GM12878 (cell line): ENCODE measurements at regions not wholly inside any gene's neighbourhood (a gene's known extent, or its start where the extent isn't known, plus 50 kb on each side); places are given as distances from the start of the nearest gene placed in this dataset.
"Not testable (repeated sequence)": the region's sequence is repeated elsewhere in the genome, so short reads cannot be mapped to it uniquely, and the experiment has no call there.

Experiments
- ATAC-seq: fragments of 200-7000 bp; cut with Tn5 transposase; 3 replicates; pipeline ENCODE4 v1.9.1; 2020; ENCODE audit warnings: mild to moderate bottlenecking, moderate library complexity
- BruUV-seq: library from RNA; stranded (reverse); fragments of 400-500 nt; replicated peaks from 2 replicates; lab custom pipeline; 2021; lab: Mats Ljungman, UMichigan
- CTCF ChIA-PET: fragments of 300-600 bp; sonication (Branson Sonifier 250); formaldehyde crosslinking; extraction: SDS; loops from one replicate; lab custom pipeline; 2021; ENCODE audit warnings: inconsistent platforms; lab: Yijun Ruan, JAX
- POLR2A ChIA-PET: fragments of 350-600 bp; formaldehyde crosslinking; extraction: SDS; loops from one replicate; lab custom pipeline; 2021; ENCODE audit warnings: inconsistent platforms; lab: Charles Lee
- RAD21 ChIA-PET: fragments of 300-600 bp; sonication (Branson Sonifier 250); formaldehyde crosslinking; loops from one replicate; lab custom pipeline; 2023; ENCODE audit warnings: antibody characterized with exemption; ENCODE audit not compliant: unreplicated experiment; lab: Charles Lee
- SMC1A ChIA-PET: fragments of 300-600 bp; sonication (Branson Sonifier 250); formaldehyde crosslinking; loops from one replicate; lab custom pipeline; 2023; ENCODE audit not compliant: unreplicated experiment, uncharacterized antibody; lab: Charles Lee
- DNase-seq: peaks from one replicate; pipeline ENCODE4 v3.0.0-alpha.2; 2011; ENCODE audit warnings: low read depth, low spot score
- FAIRE-seq: peaks from 3 replicates; lab custom pipeline; 2011; peaks lifted over from hg19 to GRCh38; lab: Jason Lieb, UNC
- H2AFZ ChIP-seq: 2 replicates; pipeline ENCODE4 v1.6.0; 2011; ENCODE audit warnings: low read depth, low read length, control low read depth; ENCODE audit not compliant: control insufficient read depth
- H3K27ac ChIP-seq: 2 replicates; pipeline ENCODE4 v1.5.1; 2011; ENCODE audit warnings: control low read depth; ENCODE audit not compliant: control insufficient read depth, insufficient read depth
- H3K27me3 ChIP-seq, 2 experiments: replicated peaks in 1 of 2; 2 replicates each; pipeline versions ENCODE4 v1.6.0 to v1.6.1; 2011; ENCODE audit warnings: low read length in 1 of 2; ENCODE audit not compliant: control insufficient read depth in 2 of 2, insufficient read depth in 2 of 2
- H3K36me3 ChIP-seq, 2 experiments: 2 replicates each; pipeline ENCODE4 v1.5.1; 2011; ENCODE audit warnings: low read length in 1 of 2; ENCODE audit not compliant: control insufficient read depth in 2 of 2, insufficient read depth in 2 of 2
- H3K4me1 ChIP-seq: 2 replicates; pipeline ENCODE4 v1.6.1; 2011; ENCODE audit warnings: mild to moderate bottlenecking, low read length, moderate library complexity, mixed read lengths; ENCODE audit not compliant: control insufficient read depth, insufficient read depth
- H3K4me2 ChIP-seq: 2 replicates; pipeline ENCODE4 v1.6.0; 2011; ENCODE audit warnings: control low read depth; ENCODE audit not compliant: control insufficient read depth, insufficient read depth
- H3K4me3 ChIP-seq: fragments of 200-600 bp; sonication (generic); 2 replicates; pipeline ENCODE4 v1.5.1; 2016
- H3K79me2 ChIP-seq: 2 replicates; pipeline ENCODE4 v1.6.0; 2011; ENCODE audit warnings: low read length; ENCODE audit not compliant: control insufficient read depth, insufficient read depth
- H3K9ac ChIP-seq: 2 replicates; pipeline ENCODE4 v1.8.0; 2011; ENCODE audit warnings: low read length, control low read depth, mixed read lengths; ENCODE audit not compliant: control insufficient read depth, insufficient read depth
- H3K9me3 ChIP-seq: replicated peaks from 3 replicates; pipeline ENCODE4 v1.5.1; 2011; ENCODE audit warnings: mild to moderate bottlenecking, low read length; ENCODE audit not compliant: control insufficient read depth, insufficient read depth
- H4K20me1 ChIP-seq: 2 replicates; pipeline ENCODE4 v1.6.0; 2011; ENCODE audit not compliant: control insufficient read depth, insufficient read depth
- HCFC1 ChIP-seq: fragments of 150-350 bp; IDR thresholded peaks from 2 replicates; pipeline ENCODE4 v1.6.1; 2014; ENCODE audit warnings: low read length
- JUND ChIP-seq: IDR thresholded peaks from 2 replicates; pipeline ENCODE4 v1.6.1; 2012; ENCODE audit warnings: low read depth, mild to moderate bottlenecking, low read length, improper control_type of control experiment, moderate library complexity
- MTA2 ChIP-seq: fragments of 450-650 bp; IDR thresholded peaks from 2 replicates; pipeline ENCODE4 v1.6.1; 2016; ENCODE audit warnings: low read depth, mild to moderate bottlenecking, moderate library complexity
- RAD21 ChIP-seq: IDR thresholded peaks from 2 replicates; pipeline ENCODE4 v1.6.1; 2011; ENCODE audit warnings: mild to moderate bottlenecking, low read depth, low read length, moderate library complexity; ENCODE audit not compliant: insufficient read depth
- TCF3 ChIP-seq: IDR thresholded peaks from 2 replicates; pipeline ENCODE4 v1.6.1; 2012; ENCODE audit warnings: low read depth, mild to moderate bottlenecking, low read length, borderline replicate concordance; ENCODE audit not compliant: insufficient read depth
- WRNIP1 ChIP-seq: IDR thresholded peaks from 2 replicates; pipeline ENCODE4 v1.6.1; 2011; ENCODE audit warnings: low read depth, low read length, improper control_type of control experiment, borderline replicate concordance
- YY1 ChIP-seq: IDR thresholded peaks from 2 replicates; pipeline ENCODE4 v1.6.1; 2011; ENCODE audit warnings: low read depth, mild to moderate bottlenecking, low read length
- ZNF274 ChIP-seq: IDR thresholded peaks from one replicate; pipeline ENCODE4 v1.8.0; 2011; ENCODE audit not compliant: insufficient read length, insufficient read depth
- ZZZ3 ChIP-seq: IDR thresholded peaks from 2 replicates; pipeline ENCODE4 v1.6.1; 2011; ENCODE audit warnings: low read depth; ENCODE audit not compliant: control insufficient read depth, insufficient read length
- WGBS: methylation state at CpG from one replicate; pipeline ENCODE4 v1.1.6; 2016; ENCODE audit warnings: low lambda C conversion rate; ENCODE audit not compliant: insufficient replicate concordance, insufficient coverage; ENCODE audit errors: missing lambda C conversion rate; 5-methylcytosine and 5-hydroxymethylcytosine counted together
- in situ Hi-C: fragments of 300-500 bp; cut with MboI; formaldehyde crosslinking; loops from 9 replicates; pipeline ENCODE4 v1.14.3; 2018; ENCODE audit warnings: mixed read lengths
- intact Hi-C: fragments of 100-400 bp; cut with micrococcal nuclease; formaldehyde crosslinking; loops from one replicate; pipeline ENCODE4 v1.14.2; 2022; ENCODE audit not compliant: unreplicated experiment
- TF ChIP-seq, protein P1 (sequence below): fragments of 450-650 bp; formaldehyde crosslinking; IDR thresholded peaks from 2 replicates; pipeline ENCODE4 v1.4.0; 2020; ENCODE audit warnings: mild to moderate bottlenecking, moderate library complexity

DNA sequence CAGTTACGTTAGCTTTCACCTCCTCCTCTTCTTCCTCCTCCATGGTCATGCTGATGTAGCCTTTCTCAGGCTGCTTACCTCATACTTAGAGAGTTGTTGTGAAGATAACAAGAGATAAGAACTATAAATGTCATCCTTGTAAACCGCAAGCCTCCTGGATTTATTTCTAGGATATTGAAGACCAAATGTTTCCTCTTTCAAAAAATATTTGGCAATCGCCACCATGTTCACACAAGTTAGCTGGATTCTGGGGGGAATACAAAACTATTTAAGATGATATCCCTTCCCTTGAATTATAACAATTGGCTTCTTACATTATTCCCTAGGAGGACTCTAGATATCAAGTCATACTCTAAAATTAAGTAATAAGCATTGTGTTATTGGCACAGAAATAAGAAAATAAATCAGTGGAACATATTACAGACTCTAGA lies 99.8 kb upstream of the PLEKHG1 start:
- ChIA-PET SMC1A (no interaction called here), RAD21 (interaction anchor here (1.1 kb wide), 1 partner anchor 316 kb away, joined by 3 read pairs; no protein-coding TSS in a partner anchor), POLR2A (no interaction called here), CTCF (interaction anchor here (1.7 kb wide), 1 partner anchor 22 kb away, joined by 4 read pairs; no protein-coding TSS in a partner anchor)
- FAIRE-seq = no peak
- in situ Hi-C loops (no loop called here), intact Hi-C loops (no loop called here)
- Histone ChIP-seq H3K4me1 (no peaks in the 10 kb centered on the region), H2AFZ (no peak overlapping the region), H3K9ac (no peak overlapping the region), H3K27ac (no peak overlapping the region), H3K4me2 (no peak overlapping the region), H3K27me3 (no peaks in the 10 kb centered on the region), H3K79me2 (no peaks in the 10 kb centered on the region), H3K36me3 (no peaks in the 10 kb centered on the region), H4K20me1 (no peaks in the 10 kb centered on the region), H3K9me3 (peaks cover 3% of the 10 kb centered on the region; the same call in 2 of the 3 replicates), H3K4me3 (no peak overlapping the region)
- no peak for TF ChIP-seq MTA2
- TF ChIP-seq ZZZ3 = no peak
- no peak for TF ChIP-seq ZNF274
- no peak for TF ChIP-seq WRNIP1
- TF ChIP-seq YY1 = no peak
- TF ChIP-seq JUND = no peak
- TF ChIP-seq RAD21 = no peak
- no peak for TF ChIP-seq HCFC1
- no peak for TF ChIP-seq TCF3
- TF ChIP-seq, protein P1, sequence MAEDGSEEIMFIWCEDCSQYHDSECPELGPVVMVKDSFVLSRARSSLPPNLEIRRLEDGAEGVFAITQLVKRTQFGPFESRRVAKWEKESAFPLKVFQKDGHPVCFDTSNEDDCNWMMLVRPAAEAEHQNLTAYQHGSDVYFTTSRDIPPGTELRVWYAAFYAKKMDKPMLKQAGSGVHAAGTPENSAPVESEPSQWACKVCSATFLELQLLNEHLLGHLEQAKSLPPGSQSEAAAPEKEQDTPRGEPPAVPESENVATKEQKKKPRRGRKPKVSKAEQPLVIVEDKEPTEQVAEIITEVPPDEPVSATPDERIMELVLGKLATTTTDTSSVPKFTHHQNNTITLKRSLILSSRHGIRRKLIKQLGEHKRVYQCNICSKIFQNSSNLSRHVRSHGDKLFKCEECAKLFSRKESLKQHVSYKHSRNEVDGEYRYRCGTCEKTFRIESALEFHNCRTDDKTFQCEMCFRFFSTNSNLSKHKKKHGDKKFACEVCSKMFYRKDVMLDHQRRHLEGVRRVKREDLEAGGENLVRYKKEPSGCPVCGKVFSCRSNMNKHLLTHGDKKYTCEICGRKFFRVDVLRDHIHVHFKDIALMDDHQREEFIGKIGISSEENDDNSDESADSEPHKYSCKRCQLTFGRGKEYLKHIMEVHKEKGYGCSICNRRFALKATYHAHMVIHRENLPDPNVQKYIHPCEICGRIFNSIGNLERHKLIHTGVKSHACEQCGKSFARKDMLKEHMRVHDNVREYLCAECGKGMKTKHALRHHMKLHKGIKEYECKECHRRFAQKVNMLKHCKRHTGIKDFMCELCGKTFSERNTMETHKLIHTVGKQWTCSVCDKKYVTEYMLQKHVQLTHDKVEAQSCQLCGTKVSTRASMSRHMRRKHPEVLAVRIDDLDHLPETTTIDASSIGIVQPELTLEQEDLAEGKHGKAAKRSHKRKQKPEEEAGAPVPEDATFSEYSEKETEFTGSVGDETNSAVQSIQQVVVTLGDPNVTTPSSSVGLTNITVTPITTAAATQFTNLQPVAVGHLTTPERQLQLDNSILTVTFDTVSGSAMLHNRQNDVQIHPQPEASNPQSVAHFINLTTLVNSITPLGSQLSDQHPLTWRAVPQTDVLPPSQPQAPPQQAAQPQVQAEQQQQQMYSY (CRISPR knock-in tag) = no peak
- DNase-seq = no peak
- WGBS = 41% methylated on average over 3 of the region's 3 CpGs
- no peak for ATAC-seq
- no TSS peak for BruUV-seq

- SMC1A ChIA-PET, BruUV-seq: not testable (repeated sequence)
These were observed 99.1 kb upstream of the PLEKHG1 start for GRCh38 chr6:150500568-150500967.

More at GRCh38 chr6:150500568-150500967, 99.1 kb upstream of the PLEKHG1 start:
- CTCF ChIA-PET, H2AFZ ChIP-seq, H3K36me3 ChIP-seq, in situ Hi-C loops, H3K4me3 ChIP-seq, FAIRE-seq, POLR2A ChIA-PET, H3K4me1 ChIP-seq, H3K9ac ChIP-seq, intact Hi-C loops, H3K79me2 ChIP-seq, H3K4me2 ChIP-seq, H3K27me3 ChIP-seq, ATAC-seq, DNase-seq, H3K27ac ChIP-seq, H3K9me3 ChIP-seq, RAD21 ChIA-PET, H4K20me1 ChIP-seq: not testable (repeated sequence)
- WGBS = 19% methylated on average over 2 of the region's 2 CpGs
